ENCODE measurements at regions not wholly inside any gene's neighbourhood (a gene's known extent, or its start where the extent isn't known, plus 50 kb on each side); places are given as distances from the start of the nearest gene placed in this dataset.

GRCh38 chr4:11597506-11597905 lies 168.8 kb upstream of the HS3ST1 start:
- in situ Hi-C loops (cut with MboI; ENCODE audit: low pct_ligation_motif_present in 1 of 4, low pct_unique_long_range_greater_than_20kb in 1 of 4, low sequenced_read_pairs in 3 of 4) (no loop called here), intact Hi-C loops (cut with DNase I; ENCODE audit: low total_unique reads) (no loop called here)
- Histone ChIP-seq H3K4me1 (no peaks in the 10 kb centered on the region), H3K27me3 (no peaks in the 10 kb centered on the region), H3K4me3 (no peak overlapping the region), H3K27ac (no peak overlapping the region), H3K9me3 (no peaks in the 10 kb centered on the region), H3K36me3 (no peaks in the 10 kb centered on the region)
- DNase-seq: no peak
- 70 to 79% methylated on average over 4 of the region's 4 CpGs for WGBS, 2 donors (ENCODE audit: low coverage in 1 of 2)
- TF ChIP-seq CTCF (IDR thresholded peaks at IDR 0.05) (no peak), POLR2AphosphoS5 (IDR thresholded peaks at IDR 0.05) (no peak), POLR2A (IDR thresholded peaks at IDR 0.05) (no peak), EP300 (IDR thresholded peaks at IDR 0.05; ENCODE audit: low read depth) (no peak)

GRCh38 chr4:11596989-11597388 lies 168.3 kb upstream of the HS3ST1 start:
- Histone ChIP-seq H3K9me3 (no peaks in the 10 kb centered on the region), H3K27me3 (no peaks in the 10 kb centered on the region), H3K27ac (no peak overlapping the region), H3K36me3 (no peaks in the 10 kb centered on the region), H3K4me1 (no peaks in the 10 kb centered on the region), H3K4me3 (no peak overlapping the region)
- WGBS, 2 donors (ENCODE audit: low coverage in 1 of 2): 58 to 84% methylated on average over 2 of the region's 2 CpGs
- in situ Hi-C loops (cut with MboI; ENCODE audit: low pct_ligation_motif_present in 1 of 4, low pct_unique_long_range_greater_than_20kb in 1 of 4, low sequenced_read_pairs in 3 of 4) (no loop called here), intact Hi-C loops (cut with DNase I; ENCODE audit: low total_unique reads) (no loop called here)
- DNase-seq: no peak
- TF ChIP-seq POLR2A (IDR thresholded peaks at IDR 0.05): no peak
- TF ChIP-seq POLR2AphosphoS5 (IDR thresholded peaks at IDR 0.05): no peak
- TF ChIP-seq EP300 (IDR thresholded peaks at IDR 0.05; ENCODE audit: low read depth): no peak
- TF ChIP-seq CTCF (IDR thresholded peaks at IDR 0.05): no peak

GRCh38 chr4:11593576-11594116 lies 165.0 kb upstream of the HS3ST1 start:
- Histone ChIP-seq H3K27me3 (no peaks in the 10 kb centered on the region), H3K36me3 (no peaks in the 10 kb centered on the region), H3K4me1 (no peaks in the 10 kb centered on the region), H3K4me3 (no peak overlapping the region), H3K27ac (no peak overlapping the region), H3K9me3 (no peaks in the 10 kb centered on the region)
- no peak for DNase-seq
- intact Hi-C loops (cut with DNase I; ENCODE audit: low total_unique reads): loop anchor here (1.0 kb wide), 1 partner anchor 25 kb away; no protein-coding TSS in a partner anchor
- TF ChIP-seq EP300 (IDR thresholded peaks at IDR 0.05; ENCODE audit: low read depth) (no peak), CTCF (IDR thresholded peaks at IDR 0.05) (no peak), POLR2A (IDR thresholded peaks at IDR 0.05) (no peak), POLR2AphosphoS5 (IDR thresholded peaks at IDR 0.05) (no peak)
- 77 to 82% methylated on average over 5 to 7 of the region's 7 CpGs for WGBS, 2 donors (ENCODE audit: low coverage in 1 of 2)
- in situ Hi-C loops (cut with MboI; ENCODE audit: low pct_ligation_motif_present in 1 of 4, low pct_unique_long_range_greater_than_20kb in 1 of 4, low sequenced_read_pairs in 3 of 4): no loop called here

- Histone ChIP-seq H3K9me3 (no peaks in the 10 kb centered on the region), H3K27me3 (no peaks in the 10 kb centered on the region), H3K4me3 (no peak overlapping the region), H3K36me3 (no peaks in the 10 kb centered on the region), H3K27ac (no peak overlapping the region), H3K4me1 (no peaks in the 10 kb centered on the region)
- in situ Hi-C loops (cut with MboI; ENCODE audit: low pct_ligation_motif_present in 1 of 4, low pct_unique_long_range_greater_than_20kb in 1 of 4, low sequenced_read_pairs in 3 of 4) (no loop called here), intact Hi-C loops (cut with DNase I; ENCODE audit: low total_unique reads) (no loop called here)
- 87 to 91% methylated on average over 3 to 4 of the region's 4 CpGs for WGBS, 2 donors (ENCODE audit: low coverage in 1 of 2)
- TF ChIP-seq POLR2A (IDR thresholded peaks at IDR 0.05) (no peak), CTCF (IDR thresholded peaks at IDR 0.05) (no peak), POLR2AphosphoS5 (IDR thresholded peaks at IDR 0.05) (no peak), EP300 (IDR thresholded peaks at IDR 0.05; ENCODE audit: low read depth) (no peak)
- DNase-seq: no peak
Observed at GRCh38 chr4:11592276-11592675, 163.6 kb upstream of the HS3ST1 start.

Data from transverse colon (tissue), 4 donors.